ENCODE measurements at regions not wholly inside any gene's neighbourhood (a gene's known extent, or its start where the extent isn't known, plus 50 kb on each side); places are given as distances from the start of the nearest gene placed in this dataset.

GRCh38 chr5:5981562-5981961 is 396.8 kb downstream of the MED10 start:
- no peak for DNase-seq

GRCh38 chr5:5980538-5980895 is 397.8 kb downstream of the MED10 start:
- no peak for DNase-seq

- DNase-seq: no peak
These were observed 398.4 kb downstream of the MED10 start for GRCh38 chr5:5979761-5980537.

GRCh38 chr5:5979377-5979760 is 399.0 kb downstream of the MED10 start:
- no peak for DNase-seq

GRCh38 chr5:5978501-5979376 is 399.6 kb downstream of the MED10 start:
- no peak for DNase-seq

GRCh38 chr5:5971203-5971602 is 407.1 kb downstream of the MED10 start:
- no peak for DNase-seq

- no peak for DNase-seq
These were observed 408.3 kb downstream of the MED10 start for GRCh38 chr5:5969942-5970483.

GRCh38 chr5:5968981-5969380 is 409.4 kb downstream of the MED10 start:
- DNase-seq: no peak

- DNase-seq: no peak
These were observed 410.4 kb downstream of the MED10 start for GRCh38 chr5:5967944-5968343.

- no peak for DNase-seq
These were observed 411.0 kb downstream of the MED10 start for GRCh38 chr5:5967373-5967772.

- DNase-seq: no peak
These were observed 413.2 kb downstream of the MED10 start for GRCh38 chr5:5965132-5965531.

- no peak for DNase-seq
These were observed 414.0 kb downstream of the MED10 start for GRCh38 chr5:5964347-5964746.

- DNase-seq: no peak
These were observed 420.6 kb downstream of the MED10 start for GRCh38 chr5:5957737-5958136.

GRCh38 chr5:5954275-5954598 is 424.1 kb downstream of the MED10 start:
- DNase-seq: no peak

- no peak for DNase-seq
These were observed 424.6 kb downstream of the MED10 start for GRCh38 chr5:5953584-5954274.

- no peak for DNase-seq
These were observed 426.4 kb downstream of the MED10 start for GRCh38 chr5:5951953-5952352.

GRCh38 chr5:5950658-5951057 is 427.7 kb downstream of the MED10 start:
- no peak for DNase-seq

- no peak for DNase-seq
These were observed 436.9 kb downstream of the MED10 start for GRCh38 chr5:5941486-5941885.

- no peak for DNase-seq
These were observed 438.5 kb downstream of the MED10 start for GRCh38 chr5:5939759-5940370.

- no peak for DNase-seq
These were observed 444.7 kb downstream of the MED10 start for GRCh38 chr5:5933651-5934050.

- no peak for DNase-seq
These were observed 445.5 kb downstream of the MED10 start for GRCh38 chr5:5932824-5933223.

- no peak for DNase-seq
These were observed 447.8 kb downstream of the MED10 start for GRCh38 chr5:5930561-5930960.
